RCC 7860 (cell line): ENCODE measurements at regions not wholly inside any gene's neighbourhood (a gene's known extent, or its start where the extent isn't known, plus 50 kb on each side); places are given as distances from the start of the nearest gene placed in this dataset.

Experiments used
- DNase-seq: peaks from one replicate; pipeline ENCODE4 v3.0.0-alpha.2; 2015; ENCODE audit warnings: low spot score
- FAIRE-seq: peaks from 2 replicates; lab custom pipeline; 2012; peaks lifted over from hg19 to GRCh38; lab: Jason Lieb, UNC

GRCh38 chr5:56291661-56292374 is 58.7 kb upstream of the ANKRD55 start:
- no peak for DNase-seq
- no peak for FAIRE-seq

- DNase-seq (no peak), FAIRE-seq (no peak)
Observed at GRCh38 chr5:56291079-56291643, 58.0 kb upstream of the ANKRD55 start.

GRCh38 chr5:56290378-56291078 is 57.4 kb upstream of the ANKRD55 start:
- no peak for DNase-seq
- FAIRE-seq, result no peak

- FAIRE-seq, result no peak
- DNase-seq, result no peak
Observed at GRCh38 chr5:56289602-56289987, 56.5 kb upstream of the ANKRD55 start.

GRCh38 chr5:56288873-56289601 is 55.9 kb upstream of the ANKRD55 start:
- no peak for DNase-seq
- FAIRE-seq, result no peak

GRCh38 chr5:56286015-56286884 is 53.1 kb upstream of the ANKRD55 start:
- no peak for FAIRE-seq
- no peak for DNase-seq

GRCh38 chr5:56282951-56283350 is 49.8 kb upstream of the ANKRD55 start:
- DNase-seq (no peak), FAIRE-seq (no peak)
